HG03060 (cell line): ENCODE measurements at regions not wholly inside any gene's neighbourhood (a gene's known extent, or its start where the extent isn't known, plus 50 kb on each side); places are given as distances from the start of the nearest gene placed in this dataset.
"Not testable (repeated sequence)": the region's sequence is repeated elsewhere in the genome, so short reads cannot be mapped to it uniquely, and the experiment has no call there.

Source experiments
- ATAC-seq: cut with Tn5 transposase; IDR thresholded peaks from one replicate; pipeline ENCODE4 v1.9.1; 2021; ENCODE audit warnings: low read depth, moderate number of reproducible peaks; ENCODE audit not compliant: unreplicated experiment

GRCh38 chr21:15301014-15301413 is 236.2 kb upstream of the NRIP1 start:
- ATAC-seq: no peak

GRCh38 chr21:15301736-15302135 is 236.9 kb upstream of the NRIP1 start:
- no peak for ATAC-seq

GRCh38 chr21:15306271-15306670 is 241.5 kb upstream of the NRIP1 start:
- no peak for ATAC-seq

DNA sequence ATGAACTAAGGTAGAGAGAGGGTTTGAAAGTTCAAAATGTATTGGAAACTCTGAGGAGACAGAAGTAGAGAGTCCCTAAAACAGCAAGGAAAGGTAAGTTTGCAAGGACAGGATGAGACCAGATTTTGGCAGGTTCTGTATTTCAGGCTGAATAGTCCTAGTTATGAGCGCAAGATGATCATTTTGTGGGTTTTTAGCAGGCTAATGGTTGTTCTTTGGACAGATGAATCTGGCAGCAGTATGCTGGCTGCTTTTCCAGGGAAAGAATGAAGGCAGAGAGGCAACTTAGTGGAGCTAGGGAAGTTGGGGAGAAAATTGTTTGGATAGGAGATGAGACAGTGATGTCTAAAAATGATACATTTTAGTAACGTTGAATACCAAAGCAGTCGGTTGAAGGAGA is 243.5 kb upstream of the NRIP1 start:
- no peak for ATAC-seq

GRCh38 chr21:15309022-15309590 is 244.3 kb upstream of the NRIP1 start:
- no peak for ATAC-seq

DNA sequence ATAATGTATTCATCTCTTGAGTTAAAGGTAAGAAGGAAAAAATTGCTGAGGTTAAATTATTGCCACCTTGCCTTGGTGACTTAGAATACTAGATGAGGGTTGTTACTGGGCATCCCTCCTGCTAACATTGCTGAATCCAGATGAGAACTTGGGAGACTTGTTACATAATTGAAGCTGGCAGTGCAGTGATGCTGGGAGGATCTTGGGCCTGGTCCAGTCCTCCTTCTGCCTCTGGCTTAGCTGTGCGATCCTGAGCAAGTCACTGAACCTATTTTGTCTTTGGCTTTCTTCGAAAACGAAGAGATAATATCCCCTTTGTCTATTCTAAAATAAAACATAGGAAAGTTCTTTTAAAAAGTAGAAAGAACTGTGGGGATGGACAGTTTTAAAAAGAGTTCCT is 244.9 kb upstream of the NRIP1 start:
- no peak for ATAC-seq

DNA sequence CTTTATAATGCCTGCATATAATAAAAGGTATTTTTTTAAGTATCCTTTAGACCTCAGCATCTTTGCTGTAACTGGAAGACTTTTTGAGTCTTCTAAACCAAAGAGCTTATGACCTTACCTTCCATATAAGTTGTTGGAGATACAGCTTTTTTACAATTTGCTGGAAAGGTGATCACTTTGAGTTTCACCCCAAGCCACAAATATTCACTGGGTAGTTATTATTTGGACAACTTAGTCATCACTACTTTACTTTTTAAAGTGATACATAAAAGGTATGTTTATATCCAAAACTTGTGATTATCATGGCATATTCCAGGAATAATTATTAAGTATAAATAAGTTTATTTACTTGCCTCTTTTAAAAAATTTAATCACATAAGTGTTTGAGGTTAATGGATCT is 246.7 kb upstream of the NRIP1 start:
- no peak for ATAC-seq

DNA sequence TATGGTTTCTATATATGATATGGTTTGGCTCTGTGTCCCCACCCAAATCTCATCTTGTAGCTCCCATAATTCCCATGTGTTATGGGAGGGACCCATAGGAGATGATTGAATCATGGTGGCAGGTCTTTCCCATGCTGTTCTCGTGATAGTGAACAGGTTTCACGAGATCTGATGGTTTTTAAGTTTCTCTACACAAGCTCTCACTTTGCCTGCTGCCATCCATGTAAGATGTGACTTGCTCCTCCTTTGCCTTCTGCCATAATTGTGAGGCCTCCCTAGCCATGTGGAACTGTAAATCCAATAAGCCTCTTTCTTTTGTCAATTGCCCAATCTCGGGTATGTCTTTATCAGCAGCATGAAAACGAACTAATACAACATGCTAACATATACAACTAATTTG is 252.2 kb upstream of the NRIP1 start:
- not testable (repeated sequence) for ATAC-seq

GRCh38 chr21:15319727-15320126 is 254.9 kb upstream of the NRIP1 start:
- no peak for ATAC-seq

- ATAC-seq: no peak
Observed at GRCh38 chr21:15324542-15324941, 259.7 kb upstream of the NRIP1 start.

DNA sequence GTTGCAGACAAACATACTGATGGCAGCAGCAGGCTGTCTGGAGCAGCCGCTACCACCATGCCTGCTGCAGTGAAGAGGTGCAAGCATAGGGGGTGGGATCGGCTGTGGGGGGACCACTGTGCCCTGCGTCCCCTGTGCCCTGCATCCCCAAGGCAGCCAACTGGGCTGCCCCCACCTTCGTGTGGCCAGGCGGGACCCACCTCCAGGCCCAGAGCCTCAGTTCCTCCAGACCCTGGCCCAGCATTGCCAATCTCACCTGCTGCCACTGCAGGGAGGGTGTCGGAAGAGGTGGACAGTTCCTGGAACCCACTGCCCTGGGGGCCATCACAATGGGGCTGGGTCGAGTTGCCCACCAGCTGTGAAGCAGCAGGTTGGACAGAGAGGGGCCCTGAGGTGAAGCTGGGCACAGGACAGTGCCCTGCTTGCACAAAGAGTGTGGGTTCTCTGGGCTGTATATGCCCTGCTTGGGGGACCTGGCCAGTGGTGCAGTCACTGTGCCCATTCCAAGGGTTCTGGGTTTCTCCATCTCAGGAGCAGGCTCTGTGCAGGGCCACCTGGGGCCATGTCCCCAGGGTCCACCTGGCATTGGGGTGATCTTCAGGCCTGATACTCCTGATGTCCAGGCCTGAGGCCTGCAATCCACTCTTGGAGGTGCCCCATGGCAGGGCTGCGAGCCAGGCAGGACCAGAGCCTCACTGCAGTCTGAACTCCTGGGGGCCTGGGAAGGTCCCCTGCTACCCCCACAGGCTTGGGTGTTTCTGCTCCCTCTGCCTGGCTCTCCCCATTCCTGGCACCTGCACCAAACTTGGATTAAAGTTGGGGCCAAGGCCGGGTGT is 261.4 kb upstream of the NRIP1 start:
- ATAC-seq: no peak

- no peak for ATAC-seq
Observed at GRCh38 chr21:15327637-15328265, 263.0 kb upstream of the NRIP1 start.

DNA sequence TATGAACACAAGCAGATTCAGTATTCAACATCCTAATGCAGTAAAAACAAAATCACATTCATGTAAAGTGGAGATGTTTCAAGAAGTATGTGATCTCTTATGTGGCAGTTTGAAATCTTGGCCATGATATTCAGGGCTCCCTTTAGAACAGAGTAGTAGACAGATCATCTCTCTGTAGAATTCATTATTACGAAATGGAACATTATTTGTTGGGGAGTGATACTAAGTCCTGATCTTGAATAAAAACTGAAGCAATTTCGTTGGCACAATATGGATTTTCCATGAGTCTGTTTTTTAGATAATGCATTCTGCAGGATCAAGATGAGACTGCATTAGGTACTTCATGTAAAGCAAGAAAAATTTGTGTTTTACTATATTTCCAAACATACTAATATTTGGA is 264.4 kb upstream of the NRIP1 start:
- ATAC-seq: no peak

DNA sequence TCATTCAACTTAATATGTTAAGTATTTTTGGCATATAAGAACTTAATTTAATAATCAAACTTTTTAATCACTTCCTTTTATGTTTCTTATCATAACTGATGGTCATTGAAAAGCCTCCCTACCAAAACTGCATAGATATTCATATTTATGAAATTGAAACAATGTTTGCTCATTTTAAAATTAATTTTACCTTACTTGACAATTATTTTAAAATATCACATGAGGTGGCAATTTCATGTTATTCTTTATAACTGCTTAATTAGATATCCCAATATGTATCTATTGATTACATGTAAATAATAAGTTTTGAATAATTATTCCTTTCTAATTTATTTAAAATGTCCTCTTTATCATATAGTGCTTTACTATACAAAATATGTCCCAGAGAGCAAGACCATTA is 266.1 kb upstream of the NRIP1 start:
- ATAC-seq: no peak

GRCh38 chr21:15332572-15332971 is 267.8 kb upstream of the NRIP1 start:
- no peak for ATAC-seq

- no peak for ATAC-seq
Observed at GRCh38 chr21:15333136-15333710, 268.4 kb upstream of the NRIP1 start.

GRCh38 chr21:15333951-15334350 is 269.2 kb upstream of the NRIP1 start:
- ATAC-seq: no peak

DNA sequence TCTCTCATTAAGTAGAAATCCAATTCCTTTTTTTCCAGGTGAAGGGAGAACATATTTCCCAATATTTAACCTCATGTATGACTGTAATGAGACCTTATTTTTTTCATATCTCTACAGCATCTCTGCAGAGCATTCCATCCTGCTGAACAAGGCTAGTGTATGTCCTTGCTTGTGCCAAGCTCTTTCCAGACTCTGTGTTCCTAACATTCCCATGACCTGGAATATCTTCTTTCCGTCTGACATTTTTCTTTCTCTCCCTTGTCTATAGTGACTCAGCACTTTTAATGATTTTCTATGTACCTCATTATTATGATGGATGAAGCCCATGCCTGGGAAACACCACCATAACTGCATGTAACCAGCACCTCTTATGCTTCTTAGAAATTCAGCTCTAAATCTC is 278.3 kb upstream of the NRIP1 start:
- ATAC-seq: no peak

GRCh38 chr21:15352009-15352408 is 287.2 kb upstream of the NRIP1 start:
- no peak for ATAC-seq

- ATAC-seq: no peak
Observed at GRCh38 chr21:15353546-15353945, 288.7 kb upstream of the NRIP1 start.

DNA sequence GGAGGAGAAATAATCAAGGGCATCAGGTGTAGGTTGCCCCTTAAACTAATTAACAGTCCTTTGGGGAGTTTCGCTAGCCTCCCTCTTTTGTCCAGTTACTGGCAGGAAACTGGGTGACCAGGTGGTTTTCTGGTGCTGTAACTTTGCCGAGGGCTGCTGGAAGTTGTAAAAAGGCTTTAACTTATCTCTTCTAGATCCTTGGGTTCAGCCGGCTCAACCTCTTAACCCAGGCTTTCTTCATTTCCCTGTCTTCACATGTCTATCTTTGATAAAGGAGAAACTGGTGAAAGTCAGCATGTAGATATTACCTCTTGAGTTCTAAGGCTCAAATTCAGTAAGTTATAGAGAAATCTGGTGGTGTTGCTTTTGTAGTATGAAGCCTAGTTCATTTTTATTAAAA is 289.7 kb upstream of the NRIP1 start:
- ATAC-seq: no peak

- ATAC-seq: no peak
Observed at GRCh38 chr21:15355066-15355465, 290.3 kb upstream of the NRIP1 start.
